ENCODE measurements at regions not wholly inside any gene's neighbourhood (a gene's known extent, or its start where the extent isn't known, plus 50 kb on each side); places are given as distances from the start of the nearest gene placed in this dataset.

DNA sequence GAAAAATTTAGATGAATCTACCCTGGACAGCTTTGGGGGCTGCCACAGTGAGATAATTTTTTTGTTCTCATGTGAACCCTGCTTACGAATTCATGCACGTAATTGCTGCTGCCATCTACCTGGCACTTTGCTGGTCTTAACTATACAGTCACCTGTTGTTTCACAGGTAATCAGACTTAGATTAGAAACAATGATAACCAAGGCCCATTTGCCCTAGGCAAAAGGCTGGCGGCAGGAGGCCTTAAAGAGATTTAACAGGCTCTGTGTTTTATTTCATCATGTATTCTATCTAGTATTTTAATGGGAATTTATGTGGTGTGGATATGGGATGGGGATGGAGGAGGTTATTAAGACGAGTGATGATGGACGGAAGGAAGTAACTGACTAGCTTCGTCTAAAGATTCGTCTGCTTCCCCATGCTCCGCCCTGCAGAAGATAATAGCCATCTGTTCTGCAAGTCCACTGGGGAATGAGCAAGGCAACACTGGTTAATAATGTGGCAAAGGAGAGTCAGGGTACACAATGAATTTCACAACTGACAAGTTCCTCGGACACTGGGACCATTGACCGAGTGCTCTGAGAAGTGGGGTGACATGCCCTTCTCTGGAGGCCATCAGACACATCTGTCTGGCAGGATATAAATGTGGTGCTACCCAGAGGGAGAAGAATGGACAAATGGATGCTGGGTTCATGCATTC, 291.8 kb upstream of the TNP1 start:
- TF ChIP-seq, protein P1, sequence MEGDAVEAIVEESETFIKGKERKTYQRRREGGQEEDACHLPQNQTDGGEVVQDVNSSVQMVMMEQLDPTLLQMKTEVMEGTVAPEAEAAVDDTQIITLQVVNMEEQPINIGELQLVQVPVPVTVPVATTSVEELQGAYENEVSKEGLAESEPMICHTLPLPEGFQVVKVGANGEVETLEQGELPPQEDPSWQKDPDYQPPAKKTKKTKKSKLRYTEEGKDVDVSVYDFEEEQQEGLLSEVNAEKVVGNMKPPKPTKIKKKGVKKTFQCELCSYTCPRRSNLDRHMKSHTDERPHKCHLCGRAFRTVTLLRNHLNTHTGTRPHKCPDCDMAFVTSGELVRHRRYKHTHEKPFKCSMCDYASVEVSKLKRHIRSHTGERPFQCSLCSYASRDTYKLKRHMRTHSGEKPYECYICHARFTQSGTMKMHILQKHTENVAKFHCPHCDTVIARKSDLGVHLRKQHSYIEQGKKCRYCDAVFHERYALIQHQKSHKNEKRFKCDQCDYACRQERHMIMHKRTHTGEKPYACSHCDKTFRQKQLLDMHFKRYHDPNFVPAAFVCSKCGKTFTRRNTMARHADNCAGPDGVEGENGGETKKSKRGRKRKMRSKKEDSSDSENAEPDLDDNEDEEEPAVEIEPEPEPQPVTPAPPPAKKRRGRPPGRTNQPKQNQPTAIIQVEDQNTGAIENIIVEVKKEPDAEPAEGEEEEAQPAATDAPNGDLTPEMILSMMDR (IDR thresholded peaks at IDR 0.05), result no peak
- no peak for TF ChIP-seq POLR2A (IDR thresholded peaks at IDR 0.05)

All from testis (tissue), 2 donors.